Left ventricle myocardium superior (tissue), 1 donor: ENCODE measurements at regions not wholly inside any gene's neighbourhood (a gene's known extent, or its start where the extent isn't known, plus 50 kb on each side); places are given as distances from the start of the nearest gene placed in this dataset.
A peak's percentile ranks its signal among the peaks of the same experiment; 100 is the strongest.

Experiments
- ATAC-seq: fragments of 200-7000 bp; cut with Tn5 transposase; one replicate; pipeline ENCODE4 v1.9.1; 2020; ENCODE audit warnings: mild to moderate bottlenecking, moderate library complexity
- DNase-seq: peaks from one replicate; pipeline ENCODE4 v3.0.0-alpha.2; 2020
- intact Hi-C: fragments of 100-400 bp; cut with micrococcal nuclease; formaldehyde crosslinking; loops from one replicate; pipeline ENCODE4 v1.11.0; 2022
- donor health status: DM: no; HTN: yes; CAD: no; lungs with severe emphysema.

GRCh38 chr1:219374636-219375035 is 201.0 kb downstream of the LYPLAL1 start:
- DNase-seq: no peak
- no peak for ATAC-seq
- intact Hi-C loops: no loop called here

- ATAC-seq (no peak), DNase-seq (no peak)
- intact Hi-C loops: no loop called here
Measured at GRCh38 chr1:219374046-219374566, 200.4 kb downstream of the LYPLAL1 start.

GRCh38 chr1:219373616-219373935 is 199.9 kb downstream of the LYPLAL1 start:
- intact Hi-C loops: no loop called here
- no peak for ATAC-seq

GRCh38 chr1:219372916-219373615 is 199.4 kb downstream of the LYPLAL1 start:
- ATAC-seq (no peak), DNase-seq (no peak)
- intact Hi-C loops: no loop called here

More at GRCh38 chr1:219373616-219373935, 199.9 kb downstream of the LYPLAL1 start:
- no peak for DNase-seq

GRCh38 chr1:219371471-219371870 is 197.8 kb downstream of the LYPLAL1 start:
- ATAC-seq (no peak), DNase-seq (no peak)
- intact Hi-C loops: no loop called here

GRCh38 chr1:219367496-219367895 is 193.8 kb downstream of the LYPLAL1 start:
- ATAC-seq: no peak
- intact Hi-C loops: no loop called here
- DNase-seq: no peak

- DNase-seq (no peak), ATAC-seq (no peak)
- intact Hi-C loops: no loop called here
Measured at GRCh38 chr1:219365451-219365850, 191.8 kb downstream of the LYPLAL1 start.

- DNase-seq (no peak), ATAC-seq (no peak)
Measured at GRCh38 chr1:219362702-219363101, 189.0 kb downstream of the LYPLAL1 start.

GRCh38 chr1:219359126-219359525 is 185.4 kb downstream of the LYPLAL1 start:
- DNase-seq (no peak), ATAC-seq (no peak)
- intact Hi-C loops: no loop called here

More at GRCh38 chr1:219362702-219363101, 189.0 kb downstream of the LYPLAL1 start:
- intact Hi-C loops: no loop called here

- no peak for DNase-seq
- no peak for ATAC-seq
- intact Hi-C loops: no loop called here
Measured at GRCh38 chr1:219358080-219358479, 184.4 kb downstream of the LYPLAL1 start.

- intact Hi-C loops: loop anchor here (5.0 kb wide), 1 partner anchor 82 kb away; no protein-coding TSS in a partner anchor
- no peak for ATAC-seq
- no peak for DNase-seq
Measured at GRCh38 chr1:219354962-219355361, 181.3 kb downstream of the LYPLAL1 start.

- intact Hi-C loops: loop anchor here (5.0 kb wide), 1 partner anchor 84 kb away; no protein-coding TSS in a partner anchor
- ATAC-seq (peak; percentile 70), DNase-seq (no peak)
Measured at GRCh38 chr1:219352961-219353651, 179.4 kb downstream of the LYPLAL1 start.

GRCh38 chr1:219350172-219350931 is 176.7 kb downstream of the LYPLAL1 start:
- DNase-seq (no peak), ATAC-seq (no peak)
- intact Hi-C loops: loop anchor here (5.0 kb wide), 1 partner anchor 87 kb away; no protein-coding TSS in a partner anchor

- peak; percentile 91 for ATAC-seq
- peak; percentile 76 for DNase-seq
- intact Hi-C loops: no loop called here
Measured at GRCh38 chr1:219347921-219348391, 174.3 kb downstream of the LYPLAL1 start.

- DNase-seq (no peak), ATAC-seq (no peak)
- intact Hi-C loops: no loop called here
Measured at GRCh38 chr1:219347376-219347775, 173.7 kb downstream of the LYPLAL1 start.

GRCh38 chr1:219345953-219346352 is 172.3 kb downstream of the LYPLAL1 start:
- intact Hi-C loops: no loop called here
- no peak for DNase-seq
- ATAC-seq: no peak

- ATAC-seq (no peak), DNase-seq (no peak)
- intact Hi-C loops: no loop called here
Measured at GRCh38 chr1:219342836-219343235, 169.2 kb downstream of the LYPLAL1 start.

GRCh38 chr1:219340796-219341195 is 167.1 kb downstream of the LYPLAL1 start:
- intact Hi-C loops: no loop called here
- no peak for ATAC-seq

GRCh38 chr1:219339466-219339865 is 165.8 kb downstream of the LYPLAL1 start:
- intact Hi-C loops: no loop called here
- no peak for ATAC-seq
- no peak for DNase-seq

More at GRCh38 chr1:219340796-219341195, 167.1 kb downstream of the LYPLAL1 start:
- DNase-seq: no peak

GRCh38 chr1:219337588-219337987 is 163.9 kb downstream of the LYPLAL1 start:
- DNase-seq (no peak), ATAC-seq (no peak)
- intact Hi-C loops: no loop called here
